GDM1 (cell line): ENCODE measurements at regions not wholly inside any gene's neighbourhood (a gene's known extent, or its start where the extent isn't known, plus 50 kb on each side); places are given as distances from the start of the nearest gene placed in this dataset.

Experiments
- DNase-seq: peaks from one replicate; lab custom pipeline; 2025; lab: John Stamatoyannopoulos, UW

DNA sequence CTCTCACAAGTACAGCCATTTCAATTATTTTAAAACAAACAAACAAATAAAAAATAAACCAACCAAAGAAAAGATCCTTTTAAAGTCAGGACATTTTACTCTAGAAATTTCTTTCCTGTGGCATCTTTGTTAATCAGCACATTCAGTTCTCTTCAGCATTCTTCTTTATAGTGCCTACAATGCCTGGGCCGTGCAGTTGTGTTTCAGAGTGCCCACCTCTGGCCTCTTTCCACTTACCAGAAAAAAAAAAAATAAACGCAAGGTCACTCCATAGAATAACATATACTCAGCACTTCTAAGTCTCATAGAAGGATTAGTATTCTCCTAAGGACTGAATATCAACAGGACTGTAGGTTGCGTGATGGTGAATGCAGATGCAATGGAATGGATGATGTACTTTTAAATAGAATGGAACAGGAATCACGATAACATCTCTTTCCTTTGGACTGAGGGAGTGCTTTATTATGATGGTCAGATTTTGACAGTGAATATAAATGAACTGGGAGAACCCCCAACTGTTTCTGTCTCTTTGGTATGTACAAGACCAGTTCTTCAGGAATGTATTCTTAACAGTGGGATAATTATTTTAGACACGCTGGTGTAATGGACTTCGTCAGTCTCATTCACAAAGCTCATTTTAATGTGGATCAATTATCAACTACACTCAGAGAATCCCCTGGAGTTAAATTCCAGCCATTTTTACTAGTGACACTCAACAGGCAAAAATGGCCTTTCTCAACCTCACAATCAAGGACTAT, 125.0 kb upstream of the NBEA start:
- no peak for DNase-seq

DNA sequence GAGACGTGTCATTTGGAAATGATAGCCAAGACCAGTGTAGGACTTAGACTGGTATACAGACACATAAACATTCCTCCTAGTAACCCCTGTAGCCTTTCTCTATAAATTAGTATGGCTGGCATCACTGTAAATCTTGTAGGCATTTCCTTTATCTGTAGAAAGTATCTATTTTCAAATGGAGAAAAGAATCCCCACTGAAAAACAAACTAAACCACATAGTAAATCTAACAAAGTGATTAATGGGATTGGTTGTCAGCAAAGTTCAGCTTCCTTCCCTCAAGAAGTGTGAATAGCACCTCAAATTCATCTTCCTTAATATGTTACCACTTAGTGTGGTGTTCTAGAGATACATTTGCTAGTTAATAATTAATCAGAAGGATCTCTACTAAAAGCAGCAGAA, 119.4 kb upstream of the NBEA start:
- DNase-seq: no peak

DNA sequence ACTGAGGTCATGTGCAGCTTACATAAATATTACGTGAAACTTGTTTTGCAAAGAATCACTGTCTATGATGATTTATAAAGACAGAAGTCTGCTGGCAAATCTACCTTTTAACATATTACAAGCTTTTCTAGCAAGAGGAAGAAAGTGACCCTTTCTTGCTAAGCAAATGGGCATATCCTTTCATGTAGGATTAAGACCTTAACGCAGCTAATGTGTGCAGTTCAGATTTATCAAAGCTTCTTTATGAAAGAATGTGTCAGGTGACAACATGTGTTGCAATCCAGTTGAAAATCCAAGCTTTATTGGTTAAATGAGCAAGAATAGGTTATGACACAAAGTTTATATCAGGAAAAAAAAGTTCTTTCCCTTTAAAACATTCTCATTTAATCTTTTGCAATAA, 115.6 kb upstream of the NBEA start:
- DNase-seq: no peak

DNA sequence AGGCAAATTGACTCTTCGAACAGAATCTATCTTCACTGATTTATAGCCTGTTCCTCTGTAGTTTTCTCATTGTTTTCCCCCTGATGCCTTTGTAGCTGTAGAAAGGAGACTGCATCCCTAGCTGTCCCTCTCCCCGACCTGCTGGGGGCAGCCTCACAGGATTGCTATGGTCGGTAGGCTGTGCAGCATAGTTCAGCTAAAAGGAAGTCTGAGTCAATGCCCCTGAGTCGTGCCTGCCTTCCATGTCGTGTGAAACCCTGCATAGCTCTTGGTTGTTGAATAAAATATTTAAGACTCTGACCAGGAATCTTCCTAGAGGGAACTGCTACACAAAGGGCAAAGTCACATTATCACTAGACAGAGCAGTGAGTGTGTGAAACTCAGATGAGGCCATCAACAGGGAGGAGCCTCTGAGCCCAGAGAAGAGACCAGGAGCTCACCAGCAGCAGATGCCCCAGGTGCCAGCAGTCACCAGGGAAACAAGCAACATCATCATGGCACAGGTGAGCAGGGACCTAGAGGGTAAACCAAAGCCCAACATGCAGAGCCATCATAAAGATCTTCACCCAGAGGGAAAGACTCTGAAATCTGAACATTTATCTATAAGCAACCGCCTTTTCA, 108.4 kb upstream of the NBEA start:
- no peak for DNase-seq

DNA sequence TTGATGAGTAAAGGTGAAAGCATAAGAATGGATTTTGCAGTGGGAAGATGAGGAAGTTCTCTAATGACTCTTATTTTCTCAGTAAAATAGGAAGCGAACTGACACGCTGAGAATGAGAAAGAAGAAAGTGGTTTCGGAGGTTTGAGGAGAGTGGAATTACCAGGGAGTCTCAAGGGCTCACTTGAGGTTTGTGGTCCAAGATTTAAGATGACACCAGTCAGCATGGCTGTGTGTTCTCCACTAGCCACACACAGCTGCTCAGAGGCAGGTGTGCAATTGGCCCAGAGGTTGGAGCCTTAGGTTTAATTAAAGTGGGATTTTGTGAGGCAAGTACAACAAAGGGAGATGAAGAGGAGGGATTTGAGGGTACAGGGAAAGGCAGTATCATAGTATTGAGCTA, 99.6 kb upstream of the NBEA start:
- no peak for DNase-seq

DNA sequence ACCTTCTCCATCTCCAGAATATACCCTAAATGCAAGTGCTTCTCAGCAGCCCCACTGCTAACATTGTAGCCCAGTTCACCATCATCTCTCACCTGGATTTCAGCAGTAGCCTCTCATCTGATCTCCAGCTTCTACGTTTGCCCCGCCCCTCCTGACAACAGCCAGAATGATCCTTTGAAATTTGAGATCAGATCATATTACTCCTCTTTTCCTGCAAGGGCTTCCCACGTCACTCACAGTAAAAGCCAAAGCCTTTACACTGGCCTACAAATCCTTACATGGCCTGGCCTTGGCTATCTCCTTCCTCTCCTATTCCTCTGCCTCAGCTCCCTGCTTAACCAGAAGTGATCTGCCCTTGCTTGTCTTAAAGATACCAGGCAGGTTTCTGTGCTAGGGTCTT, 94.3 kb upstream of the NBEA start:
- DNase-seq: no peak

DNA sequence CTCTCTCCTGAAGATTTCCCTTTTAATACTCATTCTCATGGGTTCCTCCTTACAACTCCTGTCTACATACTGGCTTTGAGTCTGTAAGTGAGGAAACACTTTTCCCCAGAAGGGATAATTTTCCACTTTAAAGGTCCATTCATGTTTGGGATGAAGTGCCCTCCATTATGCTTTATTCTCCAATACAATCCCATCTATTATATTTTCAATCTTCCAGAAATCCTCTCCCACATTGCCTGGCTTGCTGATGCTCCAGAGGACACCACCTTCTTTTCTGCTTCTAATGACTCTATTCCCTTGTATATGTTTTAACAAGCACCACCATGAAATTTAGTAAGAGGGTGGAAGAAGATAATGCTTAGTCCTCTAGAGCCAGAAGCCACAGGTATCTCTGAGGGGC, 92.7 kb upstream of the NBEA start:
- no peak for DNase-seq

DNA sequence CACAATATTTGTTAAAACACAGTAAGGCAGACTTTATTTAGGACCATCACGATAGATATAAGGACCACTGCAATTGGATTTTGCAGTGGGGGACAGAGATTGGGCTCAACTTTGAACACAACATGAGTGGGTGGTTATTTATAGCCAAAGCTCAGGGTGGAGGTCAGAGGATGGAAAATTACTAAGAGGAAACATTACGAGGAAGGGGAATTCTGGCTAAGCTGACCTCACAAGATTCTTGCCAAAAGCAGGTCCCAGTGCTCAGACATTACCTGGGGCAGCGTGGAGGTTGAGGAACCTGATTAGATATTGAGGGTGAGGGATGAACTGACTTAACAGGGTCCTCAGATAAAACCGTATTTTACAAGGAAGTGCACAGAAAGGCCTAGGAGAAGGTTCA, 88.9 kb upstream of the NBEA start:
- no peak for DNase-seq

DNA sequence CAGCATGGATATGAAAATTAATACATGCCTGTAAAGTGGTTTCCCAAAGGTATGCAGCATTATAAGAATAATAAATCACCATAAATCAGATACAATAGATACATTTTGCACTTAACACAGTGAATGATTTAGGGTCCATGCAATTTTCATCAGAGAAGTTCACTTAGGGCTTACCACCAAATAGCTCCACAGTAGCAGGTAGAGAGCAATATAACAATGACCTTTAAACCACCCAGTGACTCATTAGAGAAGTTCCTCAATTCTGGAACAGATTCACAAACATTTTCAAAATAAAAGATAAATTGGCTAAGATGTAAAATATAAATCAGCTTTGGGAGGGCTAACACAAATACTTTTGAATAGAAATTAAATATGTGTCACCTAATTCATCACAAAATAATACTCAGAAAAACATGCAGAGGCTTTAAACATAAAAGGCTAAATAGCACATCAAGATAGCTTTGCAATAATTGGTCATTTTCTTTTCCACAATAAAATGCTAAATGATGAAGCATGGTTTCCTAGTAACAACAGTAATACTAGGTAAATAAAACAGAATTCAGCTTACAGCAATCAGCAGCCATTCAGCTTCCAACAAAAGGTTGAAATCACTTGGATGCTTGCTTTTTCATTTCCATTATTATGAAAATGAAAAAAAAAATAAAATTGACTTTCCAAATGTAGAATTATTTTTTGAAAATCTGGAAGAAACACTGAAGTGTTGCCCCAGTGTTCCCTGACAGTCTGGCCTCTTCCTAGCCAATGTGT, 84.3 kb upstream of the NBEA start:
- DNase-seq: no peak

DNA sequence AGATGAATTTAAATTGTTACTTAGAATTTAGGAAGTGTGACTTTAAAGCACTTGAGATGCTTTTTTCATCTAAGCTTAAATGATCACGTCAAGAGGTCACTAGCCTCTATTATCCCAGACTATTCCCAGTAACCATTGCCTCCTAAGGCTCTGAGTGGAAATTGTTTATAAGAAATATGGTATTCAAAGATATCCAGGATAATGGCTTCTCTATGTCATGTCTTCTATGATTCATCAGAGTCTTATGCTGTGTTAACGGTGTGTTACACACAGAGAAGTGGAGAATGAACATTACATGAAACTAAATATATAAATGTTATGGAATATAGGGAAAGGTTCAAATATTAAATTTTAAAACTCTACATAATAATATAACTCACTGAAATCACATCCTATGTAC, 79.8 kb upstream of the NBEA start:
- no peak for DNase-seq

DNA sequence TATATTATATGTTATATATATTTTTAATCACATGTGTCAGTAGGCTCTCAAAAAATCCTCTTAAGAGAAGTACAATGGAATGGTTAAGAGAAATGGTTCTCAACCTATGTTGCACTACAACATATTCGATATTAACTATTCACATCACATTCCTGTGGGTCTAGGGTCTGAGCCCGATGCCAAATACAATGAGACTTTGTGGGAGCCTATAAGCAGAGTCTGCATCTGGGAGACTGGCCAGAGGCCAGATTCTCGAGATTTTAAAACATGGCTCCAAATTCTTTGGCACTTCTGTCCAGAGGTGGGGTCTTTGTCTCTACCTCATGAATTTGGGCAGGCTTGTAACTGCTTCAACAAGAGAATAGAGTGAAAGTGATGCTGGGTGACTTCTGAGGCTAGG, 79.4 kb upstream of the NBEA start:
- DNase-seq: no peak

DNA sequence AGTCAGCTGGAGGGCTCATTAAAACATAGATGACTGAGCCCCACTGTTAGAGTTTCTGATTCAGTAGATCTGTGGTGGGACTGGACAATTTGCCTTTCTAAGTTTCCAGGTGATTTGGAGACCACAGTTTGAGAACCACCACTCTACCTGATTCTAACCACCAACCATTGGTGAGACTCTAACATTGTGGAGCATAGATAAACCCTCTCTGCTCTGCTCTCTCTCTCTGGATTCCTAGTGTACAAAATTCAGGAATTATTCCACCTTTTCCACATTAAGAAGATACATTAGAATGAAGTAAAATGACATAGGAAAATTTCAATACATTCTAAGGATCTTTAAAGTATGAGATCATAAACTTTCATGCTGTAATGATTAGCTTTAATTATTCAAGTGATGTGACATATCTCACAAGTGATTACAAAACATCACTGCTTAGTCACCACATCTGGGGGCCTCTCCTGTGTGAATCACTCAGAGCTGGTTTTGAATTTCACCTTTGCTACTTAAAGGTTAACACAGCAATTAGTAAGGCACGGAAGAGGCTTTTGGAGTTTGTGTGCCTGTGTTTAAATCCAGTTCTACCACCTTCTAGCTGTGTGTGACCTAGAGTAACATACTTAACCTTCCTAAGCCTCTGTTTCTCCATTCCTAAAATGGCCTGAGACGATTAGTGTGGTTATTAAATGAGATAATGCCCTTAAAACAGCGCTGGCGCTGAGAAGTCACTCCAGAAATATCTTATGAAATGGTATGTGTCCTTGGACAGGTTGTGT, 78.5 kb upstream of the NBEA start:
- no peak for DNase-seq

DNA sequence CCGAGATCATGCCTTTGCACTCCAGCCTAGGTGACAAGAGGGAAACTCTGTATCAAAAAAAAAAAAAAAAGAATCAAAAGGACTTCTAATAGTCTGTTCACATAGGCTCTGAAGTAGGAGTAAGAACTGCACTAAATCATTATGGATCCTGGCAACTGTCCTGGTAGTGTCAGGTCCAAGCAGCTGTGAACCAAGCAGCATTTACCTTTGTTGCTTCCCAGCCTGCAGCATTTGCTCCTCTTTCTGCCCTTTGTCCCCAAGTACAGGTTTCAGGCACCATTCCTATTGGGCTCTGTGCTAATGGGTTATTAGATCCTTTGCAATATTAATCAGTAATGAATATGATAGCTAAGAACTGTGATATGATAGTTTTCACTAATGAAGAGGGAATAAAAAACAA, 77.4 kb upstream of the NBEA start:
- no peak for DNase-seq

DNA sequence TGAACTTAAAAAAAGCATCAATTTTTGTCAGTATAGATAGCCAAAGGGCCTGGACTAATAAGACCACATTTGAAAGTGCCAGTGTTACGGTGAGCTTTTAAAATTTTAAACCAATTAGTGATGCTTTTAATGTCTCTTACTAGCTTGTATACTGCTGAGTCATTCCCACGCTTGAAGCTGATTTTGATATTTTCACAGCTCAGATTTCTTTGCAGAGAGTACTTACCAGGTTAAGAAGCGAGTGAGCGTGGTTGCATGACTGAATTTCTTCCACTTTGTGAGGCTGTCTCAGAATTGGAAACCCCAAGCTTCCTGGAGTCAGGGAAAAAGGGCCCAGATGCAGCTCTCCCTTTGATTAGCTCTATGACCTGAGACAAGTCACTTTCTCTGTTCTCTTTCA, 74.5 kb upstream of the NBEA start:
- DNase-seq: no peak

DNA sequence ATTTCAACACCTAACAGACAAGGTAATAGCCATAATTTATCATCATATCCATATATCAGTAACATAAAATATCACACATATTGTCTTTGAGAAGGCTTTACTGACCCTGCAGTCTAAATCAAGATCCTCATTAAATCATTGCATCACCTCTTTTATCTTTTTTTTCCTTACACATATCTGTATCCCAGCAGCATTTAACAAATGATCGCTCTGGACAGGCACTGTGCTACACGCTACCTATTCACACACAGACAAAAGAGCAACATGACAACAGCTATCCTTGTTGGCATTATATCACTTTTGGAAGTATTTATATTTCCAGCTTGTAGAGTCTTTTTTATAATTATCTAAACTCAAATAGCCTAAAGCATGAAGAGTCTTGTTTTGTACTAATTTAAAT, 73.3 kb upstream of the NBEA start:
- no peak for DNase-seq

DNA sequence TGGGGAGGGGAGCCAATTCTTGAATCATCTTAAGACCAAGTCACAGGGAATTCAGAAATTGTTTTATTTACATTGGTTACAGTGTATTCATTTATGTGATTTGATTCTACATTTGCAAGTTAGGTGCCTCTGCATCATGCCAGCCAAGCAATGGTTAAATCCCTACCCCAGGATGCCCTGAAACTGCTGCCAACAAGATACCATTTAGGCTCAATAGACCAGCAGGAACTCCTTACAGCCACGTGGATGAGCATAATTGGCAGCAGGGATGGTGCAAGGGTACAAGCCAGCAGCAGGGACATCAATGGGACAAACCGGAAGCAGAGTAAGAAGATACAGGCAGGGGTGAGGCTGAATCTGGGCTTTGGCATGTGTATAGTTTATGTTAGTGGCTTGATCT, 72.4 kb upstream of the NBEA start:
- no peak for DNase-seq

DNA sequence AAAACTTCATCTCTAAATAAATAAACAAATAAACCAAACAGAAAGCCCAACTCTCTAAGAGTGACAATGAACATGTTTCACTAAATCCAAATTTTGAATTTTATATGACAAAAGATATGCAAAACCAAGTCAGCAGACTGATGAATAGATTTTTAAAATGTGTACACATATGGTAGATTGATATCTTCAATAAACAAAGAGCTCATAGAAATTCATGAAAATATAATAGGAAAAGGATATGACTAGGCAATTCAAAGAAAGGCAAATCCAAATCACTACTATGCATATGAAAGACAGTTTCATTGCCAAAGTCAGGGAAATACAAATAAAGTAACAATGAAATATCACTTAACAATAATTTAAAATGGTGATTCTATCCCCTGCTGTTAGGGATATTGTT, 63.7 kb upstream of the NBEA start:
- DNase-seq: no peak

DNA sequence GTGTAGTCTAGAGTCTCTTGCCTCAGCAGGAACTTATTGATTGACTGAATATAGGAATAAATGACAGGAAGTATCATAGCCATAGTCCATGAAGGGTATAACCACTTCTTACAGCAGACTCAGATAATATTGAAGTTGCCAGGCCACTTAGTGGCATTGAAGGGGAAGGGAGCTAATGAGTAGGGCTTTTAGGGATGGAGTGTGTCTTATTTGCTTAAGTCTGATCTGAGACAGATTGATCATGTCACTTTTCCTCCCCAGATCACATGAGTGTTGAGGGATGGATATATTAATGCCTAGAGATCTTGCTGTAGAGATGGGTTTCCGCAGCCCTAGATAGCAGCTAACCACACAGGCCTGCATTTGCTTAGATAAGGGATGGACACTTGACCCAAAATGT, 62.2 kb upstream of the NBEA start:
- DNase-seq: no peak

DNA sequence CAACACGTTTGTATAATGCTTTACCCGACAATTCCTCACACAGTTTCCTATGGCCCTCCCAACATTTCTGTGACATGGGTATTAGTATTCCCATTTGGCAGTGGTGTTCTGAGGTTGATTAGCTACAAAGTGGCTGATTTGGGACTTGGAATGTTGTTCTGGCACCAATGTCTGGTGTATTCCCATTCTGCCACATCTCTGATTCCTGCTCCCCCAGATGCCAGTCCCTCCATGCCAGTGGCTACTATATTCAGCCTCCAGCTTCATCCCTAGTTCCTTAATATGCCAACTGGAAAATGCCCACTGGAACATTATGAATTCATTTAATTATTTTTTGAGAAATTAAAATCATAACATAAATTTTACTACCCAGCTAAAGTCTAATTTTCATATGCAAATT, 60.6 kb upstream of the NBEA start:
- DNase-seq: no peak

DNA sequence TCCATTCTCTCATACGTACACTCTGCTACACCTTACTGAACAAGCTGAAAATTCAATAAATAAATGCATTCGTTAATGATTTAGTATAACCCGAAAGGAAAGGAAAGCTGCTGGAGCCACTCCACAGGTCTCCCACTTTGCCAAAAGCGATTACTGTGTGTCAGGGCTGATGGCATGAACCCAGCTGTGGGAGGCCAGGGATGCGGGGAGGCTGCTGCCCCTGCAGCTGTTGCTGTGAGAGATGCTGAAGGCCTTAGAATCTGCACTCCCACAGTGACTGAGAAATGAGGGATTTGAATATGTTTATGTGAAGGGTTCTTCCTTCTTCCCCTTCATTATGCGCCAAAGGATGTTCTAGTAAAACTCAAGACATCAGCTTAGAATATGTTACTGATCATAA, 58.7 kb upstream of the NBEA start:
- no peak for DNase-seq

DNA sequence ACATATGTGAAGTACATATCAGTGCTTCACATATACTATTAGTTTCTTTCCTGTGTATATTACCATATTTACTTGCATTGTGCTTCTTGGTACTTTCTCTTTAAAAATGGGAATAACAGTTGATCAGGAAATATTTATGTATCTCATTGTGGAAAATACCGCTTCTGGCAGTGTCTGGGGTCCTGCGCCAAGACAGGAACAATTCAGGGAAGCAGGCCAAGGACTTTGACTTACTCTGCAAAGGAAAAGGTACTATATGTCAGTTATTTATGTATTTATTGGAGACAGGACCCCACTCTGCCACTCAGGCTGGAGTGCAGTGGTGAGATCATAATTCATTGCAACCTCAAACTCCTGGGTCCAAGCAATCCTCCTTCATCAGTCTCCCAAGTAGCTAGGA, 57.7 kb upstream of the NBEA start:
- no peak for DNase-seq

DNA sequence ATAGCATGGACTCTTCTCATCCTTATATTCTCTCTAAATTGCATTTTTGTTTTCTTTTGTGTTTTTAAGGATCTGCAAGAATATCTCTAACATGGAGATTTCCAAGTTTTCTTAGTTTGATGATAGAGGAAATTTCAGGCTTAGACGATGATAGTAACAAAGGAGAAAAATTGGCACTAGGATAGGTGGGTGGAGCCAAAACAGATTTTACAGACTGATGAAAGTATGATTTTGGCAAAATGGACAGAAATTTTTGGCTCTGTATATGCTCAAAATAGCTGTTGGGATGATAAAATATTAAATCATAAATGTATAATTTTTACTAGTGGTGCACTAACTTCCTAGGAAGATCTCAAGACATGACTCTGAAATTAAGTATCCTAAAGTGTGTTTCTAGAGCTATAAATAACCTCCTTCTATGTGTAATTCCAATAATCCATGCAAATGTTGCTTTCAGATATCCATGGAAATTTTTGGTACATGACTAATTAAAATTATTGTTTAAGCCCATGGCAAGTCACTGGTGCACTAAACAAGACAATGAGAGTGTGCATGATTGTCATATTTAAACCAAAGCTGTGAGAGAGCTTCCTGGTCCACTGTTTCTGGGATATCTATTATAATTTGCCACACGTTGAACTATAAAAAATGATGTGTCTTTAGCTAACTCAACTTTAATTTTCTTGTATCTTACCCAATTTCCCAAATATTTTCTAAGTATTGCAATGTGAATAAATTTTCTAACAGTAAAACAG, 55.8 kb upstream of the NBEA start:
- DNase-seq: no peak
